GM18861 (cell line): ENCODE measurements at regions not wholly inside any gene's neighbourhood (a gene's known extent, or its start where the extent isn't known, plus 50 kb on each side); places are given as distances from the start of the nearest gene placed in this dataset.

ENCODE experiments used
- ATAC-seq: cut with Tn5 transposase; IDR thresholded peaks from one replicate; pipeline ENCODE4 v1.9.1; 2021; ENCODE audit not compliant: unreplicated experiment

GRCh38 chr1:187234706-187235105 lies 406.0 kb downstream of the PLA2G4A start:
- no peak for ATAC-seq

- no peak for ATAC-seq
These were observed 407.4 kb downstream of the PLA2G4A start for GRCh38 chr1:187236199-187236598.

- no peak for ATAC-seq
These were observed 407.9 kb downstream of the PLA2G4A start for GRCh38 chr1:187236676-187237075.

- ATAC-seq: no peak
These were observed 408.8 kb downstream of the PLA2G4A start for GRCh38 chr1:187237542-187237941.

- ATAC-seq: no peak
These were observed 413.2 kb downstream of the PLA2G4A start for GRCh38 chr1:187241971-187242370.

- ATAC-seq: no peak
These were observed 415.9 kb downstream of the PLA2G4A start for GRCh38 chr1:187244623-187245022.

- ATAC-seq: no peak
These were observed 416.5 kb downstream of the PLA2G4A start for GRCh38 chr1:187245201-187245600.

- ATAC-seq: no peak
These were observed 420.4 kb downstream of the PLA2G4A start for GRCh38 chr1:187249196-187249595.

- ATAC-seq: no peak
These were observed 424.2 kb downstream of the PLA2G4A start for GRCh38 chr1:187252923-187253322.

GRCh38 chr1:187257476-187257875 lies 428.7 kb downstream of the PLA2G4A start:
- no peak for ATAC-seq

- no peak for ATAC-seq
These were observed 432.9 kb downstream of the PLA2G4A start for GRCh38 chr1:187261637-187262036.

- ATAC-seq: no peak
These were observed 434.0 kb downstream of the PLA2G4A start for GRCh38 chr1:187262731-187263130.

GRCh38 chr1:187264995-187265602 lies 436.4 kb downstream of the PLA2G4A start:
- no peak for ATAC-seq

- ATAC-seq: no peak
These were observed 437.3 kb downstream of the PLA2G4A start for GRCh38 chr1:187266051-187266450.

- ATAC-seq: no peak
These were observed 439.1 kb downstream of the PLA2G4A start for GRCh38 chr1:187267827-187268226.

- ATAC-seq: no peak
These were observed 441.5 kb downstream of the PLA2G4A start for GRCh38 chr1:187270256-187270655.

GRCh38 chr1:187275346-187275745 lies 446.6 kb downstream of the PLA2G4A start:
- ATAC-seq: no peak

GRCh38 chr1:187275985-187276575 lies 447.3 kb downstream of the PLA2G4A start:
- ATAC-seq: no peak

- no peak for ATAC-seq
These were observed 447.9 kb downstream of the PLA2G4A start for GRCh38 chr1:187276677-187277076.

- ATAC-seq: no peak
These were observed 451.3 kb downstream of the PLA2G4A start for GRCh38 chr1:187280031-187280430.

GRCh38 chr1:187281085-187281484 lies 452.3 kb downstream of the PLA2G4A start:
- ATAC-seq: no peak

- ATAC-seq: no peak
These were observed 455.2 kb downstream of the PLA2G4A start for GRCh38 chr1:187283984-187284383.
